GM21423 (cell line): ENCODE measurements at regions not wholly inside any gene's neighbourhood (a gene's known extent, or its start where the extent isn't known, plus 50 kb on each side); places are given as distances from the start of the nearest gene placed in this dataset.
"Not testable (repeated sequence)": the region's sequence is repeated elsewhere in the genome, so short reads cannot be mapped to it uniquely, and the experiment has no call there.

Experiments
- ATAC-seq: cut with Tn5 transposase; IDR thresholded peaks from one replicate; pipeline ENCODE4 v1.9.1; 2021; ENCODE audit warnings: mild to moderate bottlenecking, moderate library complexity; ENCODE audit not compliant: unreplicated experiment

DNA sequence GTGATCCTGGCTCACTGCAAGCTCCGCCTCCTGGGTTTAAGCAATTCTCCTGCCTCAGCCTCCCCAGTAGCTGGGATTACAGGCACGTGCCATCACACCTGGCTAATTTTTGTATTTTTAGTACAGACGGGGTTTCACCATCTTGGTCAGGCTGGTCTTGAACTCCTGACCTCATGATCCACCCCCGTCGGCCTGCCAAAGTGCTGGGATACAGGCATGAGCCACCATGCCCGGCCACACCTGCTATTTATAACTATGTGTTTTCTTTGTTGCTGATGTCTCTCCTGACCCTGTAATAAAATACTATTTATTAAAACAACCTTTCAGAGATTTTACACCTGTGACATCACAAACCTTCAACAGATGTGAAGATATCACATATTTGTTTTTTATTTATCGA, 736.5 kb upstream of the PCDH15 start:
- not testable (repeated sequence) for ATAC-seq

DNA sequence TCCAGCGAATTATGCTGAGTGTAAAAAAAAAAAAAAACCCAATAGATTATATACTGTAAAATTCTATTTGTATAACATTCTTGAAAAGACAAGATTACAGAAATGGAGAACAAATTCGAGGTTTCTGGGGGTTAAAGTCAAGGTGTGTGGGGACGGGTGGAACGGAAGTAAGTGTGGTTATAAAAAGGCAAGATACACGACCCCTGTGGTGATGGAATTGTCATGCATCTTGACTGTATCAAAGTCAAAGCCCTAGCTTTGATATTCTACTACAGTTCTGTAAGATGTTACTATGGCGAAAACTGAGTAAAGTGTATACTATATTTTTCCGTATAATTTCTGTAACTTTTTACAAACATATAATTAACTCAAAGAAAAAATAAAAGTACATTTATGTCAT, 718.2 kb upstream of the PCDH15 start:
- no peak for ATAC-seq

DNA sequence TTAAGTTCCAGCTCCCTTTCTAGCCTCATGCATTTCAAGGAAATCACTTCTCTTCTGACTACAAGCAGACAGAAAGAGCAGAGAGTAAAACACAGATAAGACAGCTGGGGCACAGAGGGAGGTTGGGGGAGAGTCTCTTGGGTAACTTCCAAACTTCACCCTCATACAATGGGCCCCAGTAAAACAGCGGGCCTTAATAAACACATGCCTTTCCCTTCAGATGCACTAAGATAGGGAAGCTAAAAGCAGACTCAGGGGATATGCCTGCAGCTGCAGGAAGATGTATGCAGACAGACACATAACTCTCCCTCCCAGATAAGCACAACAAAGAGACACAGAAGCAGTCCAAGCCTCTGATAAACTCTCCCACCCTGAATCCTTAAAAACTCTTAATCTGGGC, 717.4 kb upstream of the PCDH15 start:
- not testable (repeated sequence) for ATAC-seq

DNA sequence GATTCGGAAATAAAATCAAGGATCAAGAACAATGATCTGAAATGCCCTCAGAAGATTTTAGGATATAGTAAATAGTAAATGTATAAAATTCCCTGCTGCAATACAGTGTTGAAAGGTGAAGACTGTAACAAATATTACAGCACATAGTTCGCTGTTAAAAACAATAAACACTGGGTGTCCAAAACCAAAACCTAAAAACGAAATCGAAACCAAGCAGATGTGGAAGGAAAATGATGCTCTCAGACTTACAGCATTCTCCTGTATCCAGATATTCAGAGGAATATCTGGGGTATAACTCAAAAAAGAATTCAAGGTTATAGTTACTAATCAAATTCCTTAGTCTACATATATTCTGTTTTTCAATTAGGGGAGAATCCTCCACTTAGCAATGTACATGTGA, 708.1 kb upstream of the PCDH15 start:
- ATAC-seq: no peak

DNA sequence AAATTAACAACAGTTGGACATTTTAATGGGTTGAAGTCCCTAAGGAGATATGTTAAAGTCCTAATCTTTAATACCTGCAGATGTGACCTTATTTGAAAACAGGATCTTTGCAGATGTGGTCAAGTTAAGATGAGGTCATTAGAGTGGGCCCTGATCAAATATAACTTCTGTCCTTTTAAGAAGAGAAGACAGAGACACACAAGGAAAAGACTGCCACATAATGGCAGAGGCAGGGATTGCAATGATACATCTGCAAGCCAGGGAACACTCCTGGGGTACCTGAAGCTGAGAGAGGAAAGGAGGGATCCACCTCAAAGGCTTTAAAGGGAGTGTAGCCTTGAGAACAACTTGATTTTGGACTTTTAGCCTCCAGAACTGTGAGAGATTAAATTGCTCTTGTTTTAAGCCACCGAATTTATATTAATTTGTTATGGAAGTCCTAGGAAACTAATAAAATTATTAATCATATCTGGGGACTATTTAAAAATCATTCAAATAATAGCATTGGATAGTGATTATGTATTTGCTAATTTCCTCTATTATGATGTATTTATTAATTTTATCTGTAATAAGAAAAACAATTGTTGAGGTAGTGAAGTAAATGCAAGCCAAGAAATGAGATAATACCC, 700.0 kb upstream of the PCDH15 start:
- no peak for ATAC-seq

DNA sequence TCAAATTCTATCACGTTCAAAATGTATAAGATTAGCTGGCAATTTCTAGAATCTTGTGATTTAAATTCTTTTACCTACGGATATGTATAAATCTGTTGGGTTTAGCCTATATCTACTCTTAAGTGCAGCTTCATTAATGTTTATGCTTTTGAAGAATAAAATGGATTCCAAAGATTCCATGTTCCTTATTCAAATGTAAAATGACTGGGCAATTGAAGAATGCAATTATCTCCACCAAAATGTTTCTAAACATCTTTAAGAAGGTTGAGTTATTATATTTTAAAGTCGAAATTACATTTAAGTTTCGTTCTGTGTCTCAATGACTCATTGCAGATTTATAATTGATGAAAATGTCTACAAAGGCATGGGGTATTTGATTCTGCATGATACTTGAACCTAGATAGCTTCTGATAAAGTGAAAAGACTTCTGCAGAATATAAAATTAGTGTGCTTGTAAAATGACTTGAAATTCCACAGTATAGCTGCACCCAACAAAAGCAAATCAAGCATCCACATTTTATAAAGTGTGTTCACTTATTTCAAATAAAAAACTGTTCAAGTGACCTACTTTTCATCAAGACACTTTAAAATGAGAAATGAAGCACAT, 697.0 kb upstream of the PCDH15 start:
- no peak for ATAC-seq

DNA sequence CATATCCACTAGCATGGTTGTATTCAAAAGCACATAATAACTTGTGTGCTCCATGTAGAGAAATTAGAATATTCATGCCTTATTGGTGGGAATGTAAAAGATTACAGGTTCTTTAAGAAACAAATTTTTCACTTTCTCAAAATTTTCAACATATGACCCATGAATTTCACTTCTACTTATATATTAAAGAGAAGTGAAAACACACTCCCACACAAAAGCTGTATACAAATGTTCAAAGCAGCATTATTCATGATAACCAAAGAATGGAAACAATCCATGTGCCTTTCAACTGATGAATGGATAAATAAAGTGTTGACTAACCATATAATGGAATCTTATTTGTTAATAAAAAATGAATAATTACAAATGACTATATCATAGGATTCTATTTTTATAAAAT, 694.5 kb upstream of the PCDH15 start:
- no peak for ATAC-seq

DNA sequence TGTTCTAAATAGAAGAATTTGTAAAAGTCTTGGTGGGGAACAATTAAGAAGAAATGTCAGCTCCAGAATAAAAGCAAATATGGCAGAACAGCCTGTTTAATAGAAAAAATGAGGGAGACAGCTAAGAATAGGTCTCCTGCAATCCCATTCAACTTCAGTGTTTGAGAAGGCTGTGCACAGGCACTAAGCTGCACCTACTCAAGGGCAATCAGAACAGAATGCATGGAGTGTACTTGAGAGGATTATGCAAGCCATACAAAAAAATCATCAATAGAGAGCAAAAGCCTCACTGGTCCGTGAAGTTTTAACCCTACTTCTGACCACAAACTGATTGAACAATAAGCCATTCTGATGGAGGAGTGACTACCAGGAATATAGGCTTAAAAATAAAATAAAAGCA, 690.7 kb upstream of the PCDH15 start:
- no peak for ATAC-seq

DNA sequence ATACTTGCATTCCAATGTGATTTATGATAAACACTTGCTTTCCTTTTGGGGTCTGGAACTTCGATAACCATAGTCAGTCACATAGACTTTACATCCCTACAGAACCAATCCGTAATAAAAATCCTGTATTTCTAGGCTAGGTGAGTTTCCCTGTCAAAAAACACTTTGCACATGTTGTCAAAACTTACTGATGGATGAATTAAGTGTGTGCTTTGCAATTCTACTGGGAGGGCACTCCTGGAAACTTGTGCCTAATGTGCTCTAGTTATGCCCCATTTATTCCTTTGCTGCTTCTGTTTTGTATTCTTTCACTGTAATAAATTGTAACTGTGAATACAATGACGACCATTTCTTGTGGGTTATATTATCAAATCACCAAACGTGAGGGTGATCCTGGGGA, 684.8 kb upstream of the PCDH15 start:
- ATAC-seq: no peak

DNA sequence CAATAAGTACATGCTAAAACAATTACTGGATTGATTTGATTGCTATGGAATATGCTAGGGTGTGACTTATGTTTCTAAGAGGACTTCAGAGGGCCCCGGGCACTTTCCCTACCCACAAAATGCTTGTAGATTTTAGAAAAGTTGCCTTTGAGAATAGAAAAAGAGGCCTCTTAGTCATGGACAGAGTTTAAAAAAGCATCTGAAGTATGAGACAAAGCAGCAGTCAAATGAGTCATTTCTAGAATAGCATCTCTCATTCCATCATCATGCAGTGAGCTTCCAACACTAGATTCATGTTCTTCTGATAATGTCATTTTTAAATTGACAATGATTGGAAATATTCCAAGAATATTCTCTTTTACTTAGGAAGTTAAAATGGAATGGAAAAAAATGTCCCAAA, 675.1 kb upstream of the PCDH15 start:
- no peak for ATAC-seq

DNA sequence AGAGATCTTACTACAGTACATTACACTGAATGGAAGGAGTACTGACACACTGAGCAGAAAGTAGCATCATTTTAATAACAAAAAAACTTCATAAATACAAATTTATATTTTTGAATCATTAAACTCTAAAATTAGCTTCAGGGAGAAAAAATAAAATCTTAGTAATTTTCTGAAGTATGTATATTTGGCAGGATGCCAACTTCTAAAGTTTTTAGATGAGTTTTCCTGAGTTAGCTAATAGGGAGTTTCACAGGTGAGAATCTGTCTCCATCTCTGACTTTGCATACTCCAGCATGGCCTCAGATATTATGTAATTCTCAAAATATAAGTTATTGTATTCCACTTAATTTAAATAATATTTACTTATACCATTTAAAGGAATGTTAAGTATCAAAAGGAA, 673.2 kb upstream of the PCDH15 start:
- no peak for ATAC-seq

DNA sequence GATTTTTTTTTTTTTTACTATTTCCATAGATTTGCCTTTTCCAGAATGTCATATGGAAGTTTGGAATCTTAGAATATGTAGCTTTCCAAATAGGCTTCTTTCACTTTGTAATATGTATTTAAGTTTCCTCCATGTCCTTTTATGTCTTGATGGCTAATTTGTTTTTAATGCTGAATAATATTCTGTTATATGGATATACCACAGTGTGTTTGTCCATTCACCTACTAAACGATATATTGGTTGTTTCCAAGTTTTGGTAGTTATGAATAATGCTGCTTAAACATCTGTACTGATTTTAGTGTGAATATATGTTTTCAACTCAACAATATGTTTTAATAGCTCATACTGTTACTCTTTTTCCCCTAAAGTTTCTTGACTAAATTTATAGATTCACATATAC, 669.8 kb upstream of the PCDH15 start:
- no peak for ATAC-seq

DNA sequence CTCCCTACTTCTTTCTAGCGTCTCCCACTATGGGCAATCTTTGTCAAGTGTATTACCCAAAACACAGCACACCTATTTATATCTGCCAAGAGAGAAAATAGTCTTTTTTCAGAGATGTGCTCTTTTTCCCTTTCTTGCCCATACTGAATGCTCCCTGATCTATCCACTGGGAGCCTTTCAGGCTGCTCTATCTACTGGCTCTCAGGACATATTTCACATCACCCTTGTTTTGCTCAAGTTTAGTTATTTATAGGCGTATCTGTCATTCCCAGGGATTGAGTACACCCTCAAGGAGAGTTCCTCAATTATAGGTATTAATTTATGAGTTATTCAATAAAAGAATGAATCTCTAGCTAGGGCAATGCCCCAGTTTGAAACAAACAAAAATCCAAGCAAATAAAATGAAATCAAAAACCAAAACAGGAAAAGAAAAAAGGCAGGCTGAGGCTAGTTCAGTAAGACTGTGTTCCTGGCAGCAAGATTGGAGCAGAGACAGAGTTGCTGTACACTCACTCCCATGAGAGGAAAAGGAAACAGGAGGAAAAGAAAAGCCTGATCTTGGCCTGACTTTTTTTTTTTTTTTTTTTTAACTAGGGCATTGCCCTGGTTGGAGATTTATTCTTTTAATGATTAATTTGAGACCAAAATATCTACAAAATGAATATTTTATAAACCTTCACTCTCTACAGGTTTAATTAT, 665.9 kb upstream of the PCDH15 start:
- no peak for ATAC-seq

DNA sequence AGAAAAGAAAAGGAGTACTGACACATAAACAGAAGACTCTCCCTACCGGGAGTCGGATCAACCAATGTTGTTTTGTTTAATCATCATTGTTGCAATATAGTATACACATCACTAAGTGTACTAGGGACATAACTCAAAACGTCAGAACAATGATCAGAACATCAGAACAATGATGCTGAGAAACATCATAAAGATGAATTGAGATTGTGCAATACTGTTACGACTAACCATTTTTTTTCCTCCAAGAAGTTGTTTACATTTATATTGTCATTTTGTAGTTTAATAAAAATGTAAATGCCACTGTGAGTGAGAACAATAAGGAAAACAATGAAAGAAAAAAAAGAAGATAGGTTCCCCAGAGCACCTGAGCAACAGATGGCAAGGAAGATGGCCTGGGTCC, 663.1 kb upstream of the PCDH15 start:
- ATAC-seq: no peak

DNA sequence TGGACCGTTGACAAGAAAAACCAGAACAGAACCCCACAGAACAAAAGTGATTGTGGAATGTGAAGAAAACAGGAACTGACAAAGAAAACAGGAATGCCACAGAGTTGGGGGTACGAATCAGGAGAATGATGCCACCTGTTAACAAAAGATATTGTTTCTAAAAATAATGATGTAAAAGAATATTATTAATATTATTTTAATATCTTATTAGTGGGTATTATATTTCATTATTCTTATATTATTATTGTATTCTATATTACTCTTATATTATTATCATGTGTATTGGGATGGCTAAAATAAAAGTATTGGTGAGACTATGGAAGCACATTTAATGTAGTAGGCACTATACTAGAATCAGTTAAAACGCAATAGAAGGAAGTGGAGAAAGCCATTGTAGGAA, 659.0 kb upstream of the PCDH15 start:
- no peak for ATAC-seq

DNA sequence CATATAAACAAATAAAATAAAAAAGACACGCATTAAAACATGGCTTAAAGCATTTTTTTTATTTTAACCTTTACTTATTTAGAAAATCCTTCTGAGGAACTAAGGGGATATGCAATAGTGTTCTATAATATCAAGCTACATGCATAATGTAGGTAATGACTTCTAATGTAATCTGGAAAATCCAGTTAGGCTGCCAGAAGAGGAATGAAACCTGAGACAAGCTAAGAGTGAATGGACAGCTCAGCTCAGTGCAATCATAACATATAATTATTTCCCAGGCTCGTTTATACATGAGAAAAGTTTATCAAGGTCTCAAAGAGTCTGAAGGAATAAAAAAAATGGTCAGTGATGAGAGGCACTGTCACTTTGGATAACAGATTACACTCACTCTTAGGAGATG, 649.0 kb upstream of the PCDH15 start:
- ATAC-seq: no peak

DNA sequence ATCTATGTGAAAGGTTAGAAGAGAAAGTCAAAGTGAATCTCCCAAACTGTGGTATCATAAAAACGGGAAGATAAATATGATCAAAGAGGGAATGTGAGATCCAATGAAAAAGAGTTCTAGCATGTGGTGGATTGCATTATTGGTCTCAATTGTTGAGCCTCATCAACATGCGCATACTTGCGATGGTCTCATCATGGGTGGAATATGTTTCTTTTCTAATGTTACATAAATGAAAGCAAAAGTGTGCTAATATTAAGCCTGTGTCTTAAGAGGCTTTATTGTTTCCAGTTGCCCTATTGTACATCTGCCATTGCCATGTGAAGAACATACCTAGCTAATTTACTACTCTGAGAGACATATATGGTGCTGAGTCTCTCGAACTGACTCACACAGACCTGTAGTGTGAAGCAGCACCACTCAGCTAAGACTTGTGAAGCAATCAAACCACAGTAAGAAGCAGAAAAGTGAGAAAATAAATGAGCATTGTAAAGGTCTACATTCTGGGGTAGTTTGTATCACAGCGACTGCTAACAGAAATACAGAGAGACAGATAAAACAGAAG, 645.5 kb upstream of the PCDH15 start:
- ATAC-seq: no peak

DNA sequence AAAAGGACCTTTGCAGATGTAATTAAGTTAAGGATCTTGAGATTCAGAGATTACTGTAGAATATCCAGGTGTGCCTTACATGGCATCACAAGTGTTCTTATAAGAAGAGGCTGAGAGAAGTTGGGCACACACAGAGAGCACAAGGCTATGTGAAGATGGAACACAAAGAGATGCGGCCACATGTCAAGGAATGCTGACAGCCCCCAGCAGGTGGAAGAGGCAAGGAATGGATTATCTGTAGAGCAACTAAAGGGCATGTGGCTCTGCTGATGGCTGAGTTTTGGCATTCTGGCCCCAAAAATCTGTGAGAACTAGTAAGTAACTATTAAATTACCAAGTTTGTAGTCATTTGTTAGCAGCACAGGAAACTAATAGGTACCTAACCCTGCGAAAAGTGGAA, 640.7 kb upstream of the PCDH15 start:
- ATAC-seq: no peak

DNA sequence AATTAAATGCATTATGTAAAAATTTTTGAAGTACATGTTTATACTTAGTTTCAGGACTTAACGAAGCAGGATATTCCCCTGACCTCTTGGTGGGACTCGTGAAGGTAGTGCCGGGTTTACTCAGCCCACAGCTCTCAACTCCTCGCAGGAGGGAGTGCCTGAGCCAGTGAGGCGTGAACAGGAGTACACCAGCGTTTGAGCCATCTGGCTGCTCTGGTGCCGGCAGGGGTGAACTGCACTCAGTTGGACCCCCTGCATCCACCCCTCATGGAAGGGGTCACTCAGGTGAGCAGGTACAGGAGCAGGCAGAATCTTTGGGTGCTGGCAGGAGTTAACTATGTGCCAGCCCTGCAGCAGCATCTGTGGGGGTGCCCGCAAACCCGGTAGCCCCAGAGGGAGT, 625.1 kb upstream of the PCDH15 start:
- no peak for ATAC-seq

DNA sequence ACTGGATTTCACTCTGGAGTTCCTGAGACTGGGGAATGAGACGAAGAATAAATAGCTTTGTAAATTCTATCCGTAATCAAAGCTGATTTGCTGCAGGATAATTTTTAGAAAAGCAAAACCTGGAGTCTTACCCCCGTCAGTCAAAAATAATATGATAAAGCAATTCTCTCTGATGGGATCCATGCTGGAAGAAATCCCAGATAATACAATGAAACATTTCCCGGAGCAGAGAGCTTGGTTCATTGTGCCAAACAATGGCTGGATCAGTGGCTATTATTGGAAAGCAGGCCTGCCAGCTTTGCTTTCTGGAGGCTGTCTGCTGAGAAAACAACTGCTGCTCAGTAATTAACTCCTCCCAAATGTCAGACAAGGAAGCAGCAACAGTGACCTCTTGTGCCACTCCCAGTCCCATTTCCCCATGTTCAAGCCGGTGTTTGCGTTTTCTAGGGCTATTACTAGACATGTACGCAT, 609.4 kb upstream of the PCDH15 start:
- no peak for ATAC-seq

DNA sequence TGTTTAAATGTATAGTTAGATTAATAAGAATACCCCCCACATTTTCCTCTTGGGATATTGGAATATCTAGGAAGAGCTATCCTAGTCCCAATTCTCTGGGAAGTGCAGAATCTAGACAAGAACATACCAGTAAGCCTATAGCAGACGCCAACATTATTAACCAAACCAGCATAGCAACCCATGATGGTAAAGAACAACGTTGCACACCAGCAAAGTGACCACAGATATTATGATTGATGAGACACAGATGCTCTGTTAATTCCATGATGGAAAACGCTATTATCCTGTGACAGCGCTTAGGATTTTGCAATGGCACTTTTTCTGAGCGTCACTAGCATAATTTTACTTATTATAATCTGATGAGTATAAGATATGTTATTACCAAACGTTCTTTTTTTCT, 603.1 kb upstream of the PCDH15 start:
- ATAC-seq: no peak
